ENCODE measurements at regions not wholly inside any gene's neighbourhood (a gene's known extent, or its start where the extent isn't known, plus 50 kb on each side); places are given as distances from the start of the nearest gene placed in this dataset.

DNA sequence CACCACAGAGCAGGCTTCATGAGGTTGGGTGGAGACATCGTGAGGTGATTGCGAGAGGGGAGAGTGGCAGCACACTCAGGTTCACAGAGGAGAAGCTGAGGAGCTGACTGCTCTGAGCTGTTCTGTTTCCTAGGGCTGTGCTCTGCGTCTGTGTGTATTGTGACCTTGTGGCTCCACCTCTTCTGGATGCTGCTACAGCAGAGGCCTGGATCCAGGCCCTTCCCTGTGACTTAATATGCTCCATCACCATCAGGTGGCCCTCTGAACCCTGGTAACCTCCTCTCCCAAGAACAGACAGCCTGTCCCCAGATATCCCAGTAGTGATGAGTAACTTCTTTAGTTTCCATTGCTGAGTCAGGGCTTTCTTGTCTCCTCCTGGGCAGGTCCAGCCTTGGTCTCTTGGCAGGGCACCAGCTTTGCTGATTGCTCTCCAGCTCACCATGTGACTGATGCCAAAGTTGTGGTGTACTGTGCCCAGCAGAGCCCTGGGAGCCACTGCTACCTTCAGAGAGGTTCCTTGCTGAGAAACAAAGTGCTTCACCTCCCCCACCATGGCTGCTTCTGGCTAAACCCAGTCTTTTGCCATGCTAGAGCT is 212.8 kb upstream of the CHD1 start:
- TF ChIP-seq, protein P1, sequence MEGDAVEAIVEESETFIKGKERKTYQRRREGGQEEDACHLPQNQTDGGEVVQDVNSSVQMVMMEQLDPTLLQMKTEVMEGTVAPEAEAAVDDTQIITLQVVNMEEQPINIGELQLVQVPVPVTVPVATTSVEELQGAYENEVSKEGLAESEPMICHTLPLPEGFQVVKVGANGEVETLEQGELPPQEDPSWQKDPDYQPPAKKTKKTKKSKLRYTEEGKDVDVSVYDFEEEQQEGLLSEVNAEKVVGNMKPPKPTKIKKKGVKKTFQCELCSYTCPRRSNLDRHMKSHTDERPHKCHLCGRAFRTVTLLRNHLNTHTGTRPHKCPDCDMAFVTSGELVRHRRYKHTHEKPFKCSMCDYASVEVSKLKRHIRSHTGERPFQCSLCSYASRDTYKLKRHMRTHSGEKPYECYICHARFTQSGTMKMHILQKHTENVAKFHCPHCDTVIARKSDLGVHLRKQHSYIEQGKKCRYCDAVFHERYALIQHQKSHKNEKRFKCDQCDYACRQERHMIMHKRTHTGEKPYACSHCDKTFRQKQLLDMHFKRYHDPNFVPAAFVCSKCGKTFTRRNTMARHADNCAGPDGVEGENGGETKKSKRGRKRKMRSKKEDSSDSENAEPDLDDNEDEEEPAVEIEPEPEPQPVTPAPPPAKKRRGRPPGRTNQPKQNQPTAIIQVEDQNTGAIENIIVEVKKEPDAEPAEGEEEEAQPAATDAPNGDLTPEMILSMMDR (IDR thresholded peaks at IDR 0.05), result no peak
- no peak for TF ChIP-seq POLR2A (IDR thresholded peaks at IDR 0.05)
